Common myeloid progenitor, CD34-positive (primary cell): ENCODE measurements at regions not wholly inside any gene's neighbourhood (a gene's known extent, or its start where the extent isn't known, plus 50 kb on each side); places are given as distances from the start of the nearest gene placed in this dataset.
A peak's percentile ranks its signal among the peaks of the same experiment; 100 is the strongest.

Source experiments
- CTCF ChIA-PET: fragments of 350-600 bp; sonication (Branson Sonifier 250); formaldehyde crosslinking; loops from one replicate; lab custom pipeline; 2021; ENCODE audit warnings: antibody characterized with exemption; lab: Charles Lee
- POLR2A ChIA-PET: fragments of 350-600 bp; sonication (Branson Sonifier 250); formaldehyde crosslinking; loops from one replicate; lab custom pipeline; 2021; ENCODE audit warnings: antibody characterized with exemption; lab: Charles Lee
- DNase-seq, 3 donors: peaks; one replicate each; pipeline versions ENCODE4 v3.0.0 to v3.0.0-alpha.2; 2013
- H3K27ac ChIP-seq, 2 experiments: 1 replicate in 1 of 2; 2 replicates in 1 of 2; pipeline ENCODE4 v1.7.0; 2013; ENCODE audit warnings: inconsistent platforms in 2 of 2, low read length in 2 of 2, mild to moderate bottlenecking in 2 of 2, low read depth in 1 of 2, moderate library complexity in 1 of 2; ENCODE audit not compliant: severe bottlenecking in 2 of 2, insufficient read depth in 1 of 2, poor library complexity in 1 of 2
- H3K27me3 ChIP-seq, 5 experiments: replicated peaks in 2 of 5; 1 replicate in 3 of 5; 2 replicates in 2 of 5; pipeline versions ENCODE4 v1.6.1 to v1.7.0; 2013; ENCODE audit warnings: low read length in 4 of 5, mild to moderate bottlenecking in 2 of 5, moderate library complexity in 2 of 5, inconsistent platforms in 1 of 5; ENCODE audit not compliant: insufficient read depth in 5 of 5, control insufficient read depth in 4 of 5
- H3K36me3 ChIP-seq, 4 experiments: 1 replicate in 2 of 4; 2 replicates in 2 of 4; pipeline versions ENCODE4 v1.6.1 to v1.7.0; 2013; ENCODE audit warnings: low read length in 3 of 4, control low read depth in 1 of 4, mild to moderate bottlenecking in 1 of 4; ENCODE audit not compliant: control insufficient read depth in 4 of 4, insufficient read depth in 4 of 4
- H3K4me1 ChIP-seq, 4 experiments: 1 replicate in 3 of 4; 2 replicates in 1 of 4; pipeline versions ENCODE4 v1.6.1 to v1.7.1; 2013; ENCODE audit warnings: low read length in 3 of 4, mild to moderate bottlenecking in 3 of 4, control low read depth in 1 of 4, inconsistent platforms in 1 of 4, moderate library complexity in 1 of 4; ENCODE audit not compliant: control insufficient read depth in 4 of 4, insufficient read depth in 4 of 4; ENCODE audit errors: control extremely low read depth in 1 of 4
- H3K4me3 ChIP-seq, 7 experiments: 1 replicate in 4 of 7; 2 replicates in 3 of 7; pipeline versions ENCODE4 v1.5.1 to v1.7.0; 2013; ENCODE audit warnings: mild to moderate bottlenecking in 7 of 7, low read length in 6 of 7, moderate library complexity in 6 of 7, inconsistent platforms in 2 of 7, low read depth in 2 of 7, control low read depth in 1 of 7; ENCODE audit not compliant: insufficient read depth in 4 of 7, control insufficient read depth in 1 of 7; ENCODE audit errors: extremely low read depth in 1 of 7
- H3K9me3 ChIP-seq, 5 experiments: 1 replicate in 4 of 5; 2 replicates in 1 of 5; pipeline versions ENCODE4 v1.6.1 to v1.7.1; 2013; ENCODE audit warnings: low read length in 4 of 5, mild to moderate bottlenecking in 2 of 5, inconsistent platforms in 1 of 5, low read depth in 1 of 5, moderate library complexity in 1 of 5; ENCODE audit not compliant: control insufficient read depth in 4 of 5, insufficient read depth in 2 of 5; ENCODE audit errors: control extremely low read depth in 1 of 5
- WGBS: methylation state at CpG from one replicate; pipeline ENCODE4 v1.1.5; 2013; ENCODE audit not compliant: insufficient coverage; 5-methylcytosine and 5-hydroxymethylcytosine counted together

- Histone ChIP-seq H3K36me3 (no peaks in the 10 kb centered on the region), H3K9me3 (peaks cover 0 to 3% (median 0%) of the 10 kb centered on the region in 5 experiments), H3K27me3 (no peaks in the 10 kb centered on the region), H3K27ac (peak overlapping the region; percentile 6 to 88), H3K4me1 (peaks cover 25 to 94% (median 76%) of the 10 kb centered on the region in 4 experiments), H3K4me3 (peak overlapping the region in 5 of 7 experiments; percentile 32 to 79 (median 63))
- peak in 2 of 3 donors; percentile 49 to 64 for DNase-seq
- ChIA-PET POLR2A (interaction anchor here (0.9 to 1.2 kb wide), 3 partner anchors 8 to 91 kb away, joined by 3 to 5 read pairs (median 3); no protein-coding TSS in a partner anchor), CTCF (interaction anchor here (1.0 to 14.1 kb wide), 8 partner anchors 10 to 151 kb away, joined by 4 to 243 read pairs (median 8); partner anchors contain the start of gene SCHIP1)
- WGBS: 91% methylated on average over 6 of the region's 8 CpGs
These were observed 134.0 kb upstream of the IL12A start for GRCh38 chr3:159854500-159855124.

GRCh38 chr3:159855599-159856346, 132.9 kb upstream of the IL12A start:
- peak overlapping the region in 4 of 7 experiments; percentile 11 to 79 (median 54) for H3K4me3 ChIP-seq
- ChIA-PET POLR2A (interaction anchor here (0.5 to 0.9 kb wide), 3 partner anchors 92 to 549 kb away, joined by 3 to 4 read pairs (median 3); no protein-coding TSS in a partner anchor), CTCF (interaction anchor here (1.6 to 14.1 kb wide), 5 partner anchors 10 to 28 kb away, joined by 3 to 243 read pairs (median 10); partner anchors contain the start of gene SCHIP1)
- H3K36me3 ChIP-seq: no peaks in the 10 kb centered on the region
- no peaks in the 10 kb centered on the region for H3K27me3 ChIP-seq
- peaks cover 0 to 2% (median 0%) of the 10 kb centered on the region in 5 experiments for H3K9me3 ChIP-seq
- H3K27ac ChIP-seq: peak overlapping the region; percentile 22 to 65
- DNase-seq: no peak
- H3K4me1 ChIP-seq: peaks cover 30 to 99% (median 82%) of the 10 kb centered on the region in 4 experiments
- WGBS: 48% methylated on average over 3 of the region's 5 CpGs

GRCh38 chr3:159856590-159857104, 132.0 kb upstream of the IL12A start:
- ChIA-PET CTCF (interaction anchor here (0.9 to 14.1 kb wide), 6 partner anchors 10 to 28 kb away, joined by 3 to 243 read pairs (median 10); partner anchors contain the start of gene SCHIP1), POLR2A (interaction anchor here (0.7 to 1.0 kb wide), 3 partner anchors 16 to 93 kb away, joined by 3 to 4 read pairs (median 3); no protein-coding TSS in a partner anchor)
- no peaks in the 10 kb centered on the region for H3K36me3 ChIP-seq
- no peaks in the 10 kb centered on the region for H3K9me3 ChIP-seq
- H3K27ac ChIP-seq: peak overlapping the region; percentile 36 to 65
- H3K4me1 ChIP-seq: peaks cover 38 to 99% (median 83%) of the 10 kb centered on the region in 4 experiments
- peak overlapping the region in 4 of 7 experiments; percentile 8 to 79 (median 44) for H3K4me3 ChIP-seq
- DNase-seq: peak in 2 of 3 donors; percentile 75 to 82
- H3K27me3 ChIP-seq: no peaks in the 10 kb centered on the region
- WGBS: 28% methylated on average over 11 of the region's 13 CpGs

GRCh38 chr3:159857840-159858239, 130.8 kb upstream of the IL12A start:
- 100% methylated on average over 1 of the region's 2 CpGs for WGBS
- DNase-seq: no peak
- Histone ChIP-seq H3K27me3 (no peaks in the 10 kb centered on the region), H3K27ac (no peak overlapping the region), H3K36me3 (no peaks in the 10 kb centered on the region), H3K4me1 (peaks cover 34 to 99% (median 79%) of the 10 kb centered on the region in 4 experiments), H3K4me3 (peak overlapping the region in 1 of 7 experiments; percentile 23), H3K9me3 (no peaks in the 10 kb centered on the region)
- POLR2A ChIA-PET: no interaction called here
- CTCF ChIA-PET: interaction anchor here (1.4 to 14.1 kb wide), 6 partner anchors 9 to 131 kb away, joined by 3 to 243 read pairs (median 8); partner anchors contain the start of genes IL12A and SCHIP1

- no peak for DNase-seq
- ChIA-PET CTCF (interaction anchor here (1.4 to 14.1 kb wide), 8 partner anchors 8 to 148 kb away, joined by 3 to 243 read pairs (median 5); partner anchors contain the start of genes IL12A and SCHIP1), POLR2A (no interaction called here)
- Histone ChIP-seq H3K9me3 (no peaks in the 10 kb centered on the region), H3K36me3 (no peaks in the 10 kb centered on the region), H3K27ac (peak overlapping the region; percentile 14 to 21), H3K4me3 (peak overlapping the region in 1 of 7 experiments; percentile 23), H3K27me3 (no peaks in the 10 kb centered on the region), H3K4me1 (peaks cover 28 to 95% (median 72%) of the 10 kb centered on the region in 4 experiments)
- 28% methylated on average over 4 of the region's 5 CpGs for WGBS
These were observed 130.0 kb upstream of the IL12A start for GRCh38 chr3:159858650-159859049.

- WGBS: 100% methylated on average over 2 of the region's 3 CpGs
- Histone ChIP-seq H3K27me3 (no peaks in the 10 kb centered on the region), H3K36me3 (peaks cover 0 to 3% (median 0%) of the 10 kb centered on the region in 4 experiments), H3K27ac (no peak overlapping the region), H3K4me1 (peaks cover 23 to 94% (median 68%) of the 10 kb centered on the region in 4 experiments), H3K4me3 (no peak overlapping the region), H3K9me3 (no peaks in the 10 kb centered on the region)
- DNase-seq: no peak
- CTCF ChIA-PET: interaction anchor here (1.2 to 14.1 kb wide), 7 partner anchors 9 to 147 kb away, joined by 3 to 243 read pairs (median 5); partner anchors contain the start of gene SCHIP1
- POLR2A ChIA-PET: no interaction called here
These were observed 129.2 kb upstream of the IL12A start for GRCh38 chr3:159859424-159859823.
